ENCODE measurements at regions not wholly inside any gene's neighbourhood (a gene's known extent, or its start where the extent isn't known, plus 50 kb on each side); places are given as distances from the start of the nearest gene placed in this dataset.

DNA sequence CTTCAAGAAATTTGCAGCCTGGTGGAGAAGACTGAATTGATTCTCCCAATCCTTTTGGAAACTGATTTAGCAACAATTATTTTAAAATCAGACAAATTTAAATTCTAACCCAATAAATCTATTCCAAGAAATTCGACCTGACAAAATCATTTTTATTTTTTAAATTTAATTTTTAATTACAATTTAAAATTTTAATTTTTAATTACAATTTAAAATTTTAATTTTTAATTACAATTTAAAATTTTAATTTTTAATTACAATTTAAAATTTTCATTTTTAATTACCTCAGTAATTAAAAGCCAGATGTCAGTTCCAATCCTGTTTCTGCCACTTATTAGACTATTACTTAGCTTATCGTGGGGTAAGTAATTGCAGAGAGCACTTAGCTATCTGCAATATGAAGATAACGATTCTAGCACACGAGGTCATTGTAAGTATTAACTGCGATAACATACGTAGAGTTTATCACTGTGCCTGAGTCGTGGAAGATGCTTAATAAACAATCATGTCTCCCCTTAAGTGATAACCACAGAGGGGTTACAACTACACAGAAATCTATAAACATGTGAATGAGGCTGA is 346.4 kb upstream of the SLC24A2 start:
- DNase-seq = no peak
- H3K36me3 Mint-ChIP-seq (ENCODE audit: low read depth) = no peaks in the 10 kb centered on the region
- no peaks in the 10 kb centered on the region for H3K27me3 Mint-ChIP-seq (ENCODE audit: insufficient read depth)
- peaks cover 11% of the 10 kb centered on the region for H3K4me1 Mint-ChIP-seq
- Histone ChIP-seq H3K27ac (ENCODE audit: low read depth, low read length) (no peak overlapping the region), H3K4me3 (ENCODE audit: low read length) (no peak overlapping the region), H3K9ac (ENCODE audit: extremely low read depth, low read length, poor library complexity, severe bottlenecking) (no peak overlapping the region), H3K36me3 (ENCODE audit: control insufficient read depth, insufficient read depth, low read length) (no peaks in the 10 kb centered on the region), H3K4me1 (ENCODE audit: control insufficient read depth, insufficient read depth, low read length) (no peaks in the 10 kb centered on the region), H3K27me3 (ENCODE audit: control insufficient read depth, insufficient read depth, low read length, poor library complexity, severe bottlenecking) (no peaks in the 10 kb centered on the region), H3K9me3 (ENCODE audit: control insufficient read depth, low read length) (no peaks in the 10 kb centered on the region)
- H3K4me3 Mint-ChIP-seq = no peak overlapping the region
- H3K9me3 Mint-ChIP-seq = no peaks in the 10 kb centered on the region
- H3K27ac Mint-ChIP-seq = no peak overlapping the region
- 96 to 100% methylated on average over 6 of the region's 7 CpGs for WGBS, 2 experiments (ENCODE audit: insufficient coverage in 1 of 2, insufficient read length in 1 of 2)
- TF ChIP-seq, protein P1, sequence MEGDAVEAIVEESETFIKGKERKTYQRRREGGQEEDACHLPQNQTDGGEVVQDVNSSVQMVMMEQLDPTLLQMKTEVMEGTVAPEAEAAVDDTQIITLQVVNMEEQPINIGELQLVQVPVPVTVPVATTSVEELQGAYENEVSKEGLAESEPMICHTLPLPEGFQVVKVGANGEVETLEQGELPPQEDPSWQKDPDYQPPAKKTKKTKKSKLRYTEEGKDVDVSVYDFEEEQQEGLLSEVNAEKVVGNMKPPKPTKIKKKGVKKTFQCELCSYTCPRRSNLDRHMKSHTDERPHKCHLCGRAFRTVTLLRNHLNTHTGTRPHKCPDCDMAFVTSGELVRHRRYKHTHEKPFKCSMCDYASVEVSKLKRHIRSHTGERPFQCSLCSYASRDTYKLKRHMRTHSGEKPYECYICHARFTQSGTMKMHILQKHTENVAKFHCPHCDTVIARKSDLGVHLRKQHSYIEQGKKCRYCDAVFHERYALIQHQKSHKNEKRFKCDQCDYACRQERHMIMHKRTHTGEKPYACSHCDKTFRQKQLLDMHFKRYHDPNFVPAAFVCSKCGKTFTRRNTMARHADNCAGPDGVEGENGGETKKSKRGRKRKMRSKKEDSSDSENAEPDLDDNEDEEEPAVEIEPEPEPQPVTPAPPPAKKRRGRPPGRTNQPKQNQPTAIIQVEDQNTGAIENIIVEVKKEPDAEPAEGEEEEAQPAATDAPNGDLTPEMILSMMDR (conservative IDR thresholded peaks at IDR 0.05) = no peak

DNA sequence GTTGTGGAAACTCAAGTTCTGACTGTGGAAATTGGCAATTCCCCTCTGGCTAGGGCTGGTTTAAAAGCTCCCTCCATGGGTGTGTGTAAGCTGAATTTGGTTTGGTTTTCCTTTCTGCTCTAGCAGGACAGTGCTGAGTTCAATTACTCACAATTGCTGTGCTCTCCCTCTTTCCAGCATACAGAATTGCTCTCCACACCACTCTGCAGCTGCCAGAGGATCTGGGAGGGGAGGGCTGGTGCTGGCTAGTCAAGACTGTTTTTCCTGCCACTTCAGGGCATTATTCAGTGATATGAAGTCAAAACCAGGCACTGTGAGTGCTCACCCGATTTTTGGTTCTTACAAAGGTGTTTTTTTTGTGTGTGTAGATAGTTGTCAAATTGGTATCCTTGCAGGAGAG is 336.9 kb upstream of the SLC24A2 start:
- Histone ChIP-seq H3K36me3 (ENCODE audit: control insufficient read depth, insufficient read depth, low read length) (no peaks in the 10 kb centered on the region), H3K4me3 (ENCODE audit: low read length) (no peak overlapping the region), H3K27ac (ENCODE audit: low read depth, low read length) (no peak overlapping the region), H3K9ac (ENCODE audit: extremely low read depth, low read length, poor library complexity, severe bottlenecking) (no peak overlapping the region), H3K27me3 (ENCODE audit: control insufficient read depth, insufficient read depth, low read length, poor library complexity, severe bottlenecking) (no peaks in the 10 kb centered on the region), H3K9me3 (ENCODE audit: control insufficient read depth, low read length) (peaks cover 5% of the 10 kb centered on the region), H3K4me1 (ENCODE audit: control insufficient read depth, insufficient read depth, low read length) (no peaks in the 10 kb centered on the region)
- Mint-ChIP-seq H3K27ac (no peak overlapping the region), H3K4me3 (no peak overlapping the region), H3K36me3 (ENCODE audit: low read depth) (no peaks in the 10 kb centered on the region), H3K4me1 (peaks cover 7% of the 10 kb centered on the region), H3K9me3 (no peaks in the 10 kb centered on the region), H3K27me3 (ENCODE audit: insufficient read depth) (no peaks in the 10 kb centered on the region)
- DNase-seq = no peak
- WGBS, 2 experiments (ENCODE audit: insufficient coverage in 1 of 2, insufficient read length in 1 of 2) = 71 to 83% methylated on average over 1 of the region's 1 CpG
- TF ChIP-seq, protein P1 (conservative IDR thresholded peaks at IDR 0.05) = no peak

DNA sequence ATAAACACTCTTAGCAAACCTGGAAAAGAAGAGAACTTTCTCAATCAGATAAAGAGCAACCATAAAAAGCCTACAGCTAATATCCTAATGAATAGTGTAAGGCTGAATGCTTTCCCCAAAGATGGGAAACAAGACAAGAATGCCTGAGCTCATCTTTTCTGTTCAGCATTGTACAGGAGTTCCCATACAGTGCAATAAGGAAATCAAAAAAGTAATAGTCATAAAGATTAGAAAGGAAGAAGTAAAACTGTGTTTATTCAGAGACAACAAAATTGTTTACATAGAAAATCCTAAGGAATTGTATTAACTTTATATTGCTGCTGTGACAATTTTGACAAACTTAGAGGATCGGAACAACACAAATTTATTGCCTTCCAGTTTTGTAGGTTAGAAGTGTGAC is 330.7 kb upstream of the SLC24A2 start:
- no peaks in the 10 kb centered on the region for H3K36me3 Mint-ChIP-seq (ENCODE audit: low read depth)
- 86 to 100% methylated on average over 1 of the region's 1 CpG for WGBS, 2 experiments (ENCODE audit: insufficient coverage in 1 of 2, insufficient read length in 1 of 2)
- no peak overlapping the region for H3K4me3 Mint-ChIP-seq
- H3K4me3 ChIP-seq (ENCODE audit: low read length) = no peak overlapping the region
- H3K27me3 ChIP-seq (ENCODE audit: control insufficient read depth, insufficient read depth, low read length, poor library complexity, severe bottlenecking) = no peaks in the 10 kb centered on the region
- H3K9me3 Mint-ChIP-seq = peaks cover 11% of the 10 kb centered on the region
- TF ChIP-seq, protein P1 (conservative IDR thresholded peaks at IDR 0.05) = no peak
- no peak overlapping the region for H3K27ac ChIP-seq (ENCODE audit: low read depth, low read length)
- H3K9ac ChIP-seq (ENCODE audit: extremely low read depth, low read length, poor library complexity, severe bottlenecking) = no peak overlapping the region
- H3K9me3 ChIP-seq (ENCODE audit: control insufficient read depth, low read length) = peaks cover 20% of the 10 kb centered on the region
- no peak for DNase-seq
- no peak overlapping the region for H3K27ac Mint-ChIP-seq
- H3K4me1 ChIP-seq (ENCODE audit: control insufficient read depth, insufficient read depth, low read length) = no peaks in the 10 kb centered on the region
- no peaks in the 10 kb centered on the region for H3K4me1 Mint-ChIP-seq
- H3K36me3 ChIP-seq (ENCODE audit: control insufficient read depth, insufficient read depth, low read length) = no peaks in the 10 kb centered on the region
- no peaks in the 10 kb centered on the region for H3K27me3 Mint-ChIP-seq (ENCODE audit: insufficient read depth)

Measured in endodermal cell (in vitro differentiated cells).